ENCODE measurements at regions not wholly inside any gene's neighbourhood (a gene's known extent, or its start where the extent isn't known, plus 50 kb on each side); places are given as distances from the start of the nearest gene placed in this dataset.

DNA sequence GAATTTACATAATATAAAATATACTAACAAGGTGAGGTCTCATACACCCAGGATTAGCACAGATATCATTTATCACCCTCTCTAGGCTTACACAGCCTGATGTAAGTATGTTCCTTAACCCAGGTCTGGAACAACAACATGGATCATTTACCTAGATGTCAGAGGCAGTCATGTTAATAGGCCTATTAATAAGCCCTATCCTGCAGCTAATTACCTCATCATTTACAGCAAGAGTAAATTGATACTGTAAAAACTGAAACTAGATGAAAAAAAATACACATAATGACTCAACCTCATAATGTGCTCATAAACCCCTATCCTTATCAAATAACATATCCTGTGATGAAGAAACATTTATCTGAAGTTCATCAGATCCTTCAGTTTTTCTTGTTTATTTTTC is 334.3 kb upstream of the MANEA start:
- no peak for DNase-seq (ENCODE audit: low read depth in 2 of 2)

DNA sequence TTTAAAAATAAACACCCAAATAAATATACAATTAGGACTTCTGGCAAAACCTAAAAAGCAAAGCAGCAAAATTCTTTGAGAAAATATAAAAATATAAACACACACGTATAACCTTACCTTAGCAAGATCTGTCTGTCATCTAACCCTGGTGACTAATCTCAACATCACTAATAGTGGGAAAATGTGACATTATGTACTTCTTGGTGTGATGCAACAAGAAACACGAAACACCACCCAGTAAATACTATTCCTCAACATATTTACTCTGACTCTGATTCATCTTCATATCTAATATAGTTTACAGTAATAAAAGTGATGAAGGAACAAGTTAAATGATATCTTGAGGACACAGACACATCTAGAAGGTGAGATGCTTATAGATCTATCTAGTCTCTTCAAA is 332.6 kb upstream of the MANEA start:
- no peak for DNase-seq (ENCODE audit: low read depth in 2 of 2)

DNA sequence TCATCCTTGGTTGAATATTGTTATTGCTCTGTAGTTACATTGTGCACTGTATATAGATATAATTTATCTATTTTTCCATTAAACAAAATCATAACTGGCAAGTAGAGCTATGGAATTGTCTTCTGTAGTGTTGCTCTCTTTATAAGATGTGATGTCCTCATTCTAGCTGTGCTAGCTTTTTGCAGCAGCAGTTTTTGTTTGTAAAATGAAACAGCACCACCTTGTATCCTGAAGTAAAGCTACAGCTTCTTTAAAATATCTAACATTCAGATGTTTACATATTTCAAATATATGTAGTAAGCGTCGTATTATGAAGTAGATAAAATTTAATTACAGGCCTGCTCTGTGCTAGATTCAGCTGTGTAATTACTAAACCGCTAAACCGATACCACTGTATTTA is 328.8 kb upstream of the MANEA start:
- no peak for DNase-seq (ENCODE audit: low read depth in 2 of 2)

DNA sequence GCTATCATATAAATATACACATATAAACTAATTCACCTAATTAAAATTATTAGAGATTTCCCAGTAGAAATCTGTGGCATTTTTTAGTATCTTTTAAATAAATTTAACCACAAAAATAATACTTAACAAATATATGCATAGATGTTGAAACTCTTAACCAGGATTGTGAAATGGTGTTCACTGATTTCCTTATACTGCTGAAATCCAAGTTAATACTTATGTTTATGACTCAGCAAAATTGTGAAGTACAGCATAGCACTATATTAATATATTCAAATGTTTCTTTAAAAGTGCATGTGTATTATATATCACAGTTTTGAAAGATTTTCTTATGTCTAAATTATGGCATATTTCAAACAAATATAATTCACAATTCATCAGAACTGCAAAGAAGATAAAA is 328.2 kb upstream of the MANEA start:
- no peak for DNase-seq (ENCODE audit: low read depth in 2 of 2)

DNA sequence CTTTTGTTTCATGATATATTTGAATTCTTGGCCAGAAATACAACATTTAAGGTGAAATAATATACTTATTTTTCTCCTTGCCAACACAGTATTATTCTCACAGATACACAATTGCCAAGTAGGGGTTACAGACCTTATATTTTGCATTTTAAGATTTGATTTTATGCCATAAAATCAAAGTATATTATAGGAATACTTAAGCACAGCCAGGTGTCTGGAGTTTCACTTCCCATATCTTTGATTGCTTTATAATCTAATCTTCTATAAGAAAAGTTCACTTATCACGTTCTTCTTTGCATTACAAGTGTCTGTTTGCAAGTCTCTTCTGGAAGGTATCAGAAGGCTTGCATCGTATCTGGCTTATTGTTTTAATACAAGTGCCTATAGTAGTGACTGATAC is 327.7 kb upstream of the MANEA start:
- DNase-seq (ENCODE audit: low read depth in 2 of 2) = no peak

DNA sequence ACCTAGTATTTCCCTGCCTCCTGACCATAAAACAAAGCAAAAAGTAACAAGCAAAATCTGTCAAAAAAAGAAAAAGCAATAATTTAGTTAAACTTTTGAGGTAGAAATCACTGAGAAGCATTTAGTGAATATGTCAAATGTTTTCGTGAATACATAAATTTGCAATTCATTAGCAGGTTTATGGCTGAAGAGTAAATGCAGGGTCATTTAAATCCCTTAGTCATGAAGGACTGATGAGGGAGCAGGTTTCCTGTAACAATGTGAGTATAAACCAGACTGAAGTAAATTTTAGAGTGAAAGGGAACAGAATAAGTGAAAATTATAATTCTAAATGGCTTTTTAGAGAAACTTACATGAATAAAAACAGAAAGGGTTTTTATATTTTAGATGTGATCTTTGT is 313.5 kb upstream of the MANEA start:
- DNase-seq (ENCODE audit: low read depth in 2 of 2) = no peak

DNA sequence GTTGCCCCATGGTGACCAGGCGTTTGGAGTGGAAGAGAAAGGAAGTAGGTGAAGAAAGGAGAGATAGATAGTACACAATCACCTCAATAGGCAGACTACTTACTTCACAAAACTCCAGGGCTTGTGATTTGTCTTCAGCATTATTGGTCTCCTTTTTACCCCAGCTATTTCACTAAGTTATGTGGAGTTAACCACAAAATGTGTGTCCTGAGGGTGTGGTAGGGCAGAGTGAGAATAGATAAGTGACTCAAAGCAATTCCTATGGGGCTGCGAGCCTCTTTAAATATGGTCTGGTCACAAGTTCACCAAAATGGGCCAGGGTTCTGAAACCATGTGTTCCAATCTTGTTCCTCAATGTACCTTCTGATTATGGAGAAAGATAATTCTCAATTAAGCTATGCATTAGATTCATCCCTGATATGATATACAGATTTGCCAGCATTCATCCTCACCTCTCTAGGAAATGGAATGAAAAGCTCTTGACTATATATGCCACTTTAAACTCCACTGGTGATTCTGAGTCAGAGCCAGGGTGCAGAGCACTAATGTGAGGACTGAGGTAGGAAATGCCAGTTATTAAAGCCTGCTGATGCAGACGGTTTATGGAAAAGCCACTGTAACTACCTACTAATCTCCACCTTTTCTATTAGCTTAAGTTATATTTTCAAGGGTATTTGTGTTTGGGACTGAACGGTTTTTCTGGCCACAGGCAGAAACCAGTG is 310.6 kb upstream of the MANEA start:
- no peak for DNase-seq (ENCODE audit: low read depth in 2 of 2)

DNA sequence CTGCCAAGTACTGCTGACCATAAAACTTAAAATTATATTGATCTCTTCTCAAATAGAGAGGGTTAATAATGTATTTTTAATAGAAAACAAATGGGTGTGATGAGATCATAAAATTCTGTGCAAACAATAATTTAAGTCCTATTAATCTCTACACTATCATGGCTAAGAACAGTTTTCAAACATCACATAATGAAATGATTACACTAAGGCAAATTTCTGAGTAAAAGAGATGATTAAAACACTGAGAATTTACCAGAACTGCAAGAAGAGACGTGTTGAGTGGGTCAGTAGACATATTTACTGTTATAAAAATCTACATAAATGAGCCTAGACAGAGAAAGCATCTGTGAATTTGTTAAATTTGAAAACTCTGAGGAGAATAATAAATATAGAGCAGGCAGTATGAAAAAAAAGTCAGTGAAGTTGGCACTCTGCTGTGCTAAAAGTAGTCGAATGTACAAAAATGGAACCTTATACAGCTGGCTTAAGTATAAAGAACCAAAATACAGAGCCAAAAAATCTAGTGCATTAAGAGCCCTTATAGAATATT is 302.6 kb upstream of the MANEA start:
- no peak for DNase-seq (ENCODE audit: low read depth in 2 of 2)

DNA sequence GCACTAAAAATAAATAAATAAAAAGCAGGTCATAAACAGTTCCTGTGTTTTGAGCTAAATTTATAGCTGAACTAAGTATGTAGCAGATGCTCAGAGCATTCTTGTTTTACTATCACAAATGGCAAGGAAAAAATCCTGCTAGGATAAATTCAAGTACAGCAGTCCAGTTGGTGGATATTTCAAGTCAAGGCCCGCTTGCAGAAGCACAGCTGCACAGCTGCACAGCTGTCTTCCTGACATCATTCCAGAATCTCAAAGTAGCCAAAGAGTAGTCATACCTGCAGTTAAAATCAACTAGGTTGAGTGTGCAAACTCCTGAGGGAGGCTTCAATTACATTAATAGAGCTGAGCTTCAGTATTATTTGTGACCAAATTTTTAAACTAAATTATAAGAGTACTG is 297.7 kb upstream of the MANEA start:
- DNase-seq (ENCODE audit: low read depth in 2 of 2) = no peak

DNA sequence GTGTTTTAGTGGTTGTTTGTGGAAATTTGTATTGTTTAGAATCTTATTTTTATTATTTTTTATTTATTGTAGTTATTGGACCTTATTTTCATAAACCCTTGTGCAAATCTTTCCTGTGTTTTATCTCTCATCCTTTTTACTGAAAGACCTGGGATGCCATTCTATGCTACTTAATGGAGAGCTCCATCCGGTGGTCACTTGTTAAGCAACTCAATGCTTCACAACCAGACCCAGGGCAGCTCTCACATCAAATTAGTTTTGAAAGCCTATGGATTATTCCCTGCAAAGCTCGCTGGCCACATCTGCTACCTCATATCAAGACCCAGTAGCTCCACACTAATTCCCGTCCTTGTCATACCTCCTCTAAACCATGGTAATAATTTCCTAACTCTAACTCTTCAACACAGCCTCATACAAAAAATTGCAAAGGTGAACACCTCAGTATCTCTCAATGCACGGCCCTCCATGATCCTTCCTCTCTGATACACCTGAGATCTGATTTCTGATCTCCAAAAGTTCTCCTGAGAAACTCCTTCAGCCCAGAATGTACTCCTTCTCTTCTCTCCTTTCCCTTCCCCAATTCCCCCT is 296.6 kb upstream of the MANEA start:
- no peak for DNase-seq (ENCODE audit: low read depth in 2 of 2)

DNA sequence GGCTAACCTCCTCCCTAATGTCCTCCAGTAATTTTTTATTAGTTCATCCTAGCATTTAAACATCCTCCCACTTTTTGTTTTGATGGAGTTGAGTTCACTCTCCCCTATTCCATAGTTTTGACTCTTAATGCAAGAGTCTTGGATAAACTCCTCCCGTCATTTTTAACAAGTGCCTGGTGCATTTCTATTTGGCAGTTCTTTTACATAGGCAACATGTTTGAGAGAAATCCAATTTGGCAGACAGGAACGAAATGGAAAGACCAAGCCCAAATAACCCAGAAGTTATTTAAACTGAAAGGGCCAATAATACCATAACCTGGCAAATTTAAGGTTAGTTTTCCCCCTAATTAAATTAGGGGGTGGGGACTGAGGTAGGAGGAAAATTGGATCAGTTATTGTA is 291.5 kb upstream of the MANEA start:
- no peak for DNase-seq (ENCODE audit: low read depth in 2 of 2)

DNA sequence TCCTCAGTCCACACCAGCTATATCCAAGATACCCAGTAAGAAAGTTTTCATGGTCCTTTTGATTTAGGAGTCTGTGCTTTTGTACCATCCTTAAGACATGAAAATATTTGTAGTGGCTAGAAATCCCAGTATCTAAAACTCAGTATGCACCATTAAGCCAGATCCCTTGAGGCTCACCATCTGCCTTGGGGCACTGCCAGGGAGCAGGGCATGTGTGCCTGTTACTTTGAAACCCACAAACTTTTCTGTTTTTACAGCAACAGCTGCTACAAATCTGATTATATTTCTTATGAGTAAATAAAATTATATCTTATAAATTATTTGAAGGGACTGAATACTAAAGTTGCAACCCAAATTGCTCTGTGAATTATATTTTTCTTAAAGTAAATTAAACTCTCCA is 290.5 kb upstream of the MANEA start:
- no peak for DNase-seq (ENCODE audit: low read depth in 2 of 2)

DNA sequence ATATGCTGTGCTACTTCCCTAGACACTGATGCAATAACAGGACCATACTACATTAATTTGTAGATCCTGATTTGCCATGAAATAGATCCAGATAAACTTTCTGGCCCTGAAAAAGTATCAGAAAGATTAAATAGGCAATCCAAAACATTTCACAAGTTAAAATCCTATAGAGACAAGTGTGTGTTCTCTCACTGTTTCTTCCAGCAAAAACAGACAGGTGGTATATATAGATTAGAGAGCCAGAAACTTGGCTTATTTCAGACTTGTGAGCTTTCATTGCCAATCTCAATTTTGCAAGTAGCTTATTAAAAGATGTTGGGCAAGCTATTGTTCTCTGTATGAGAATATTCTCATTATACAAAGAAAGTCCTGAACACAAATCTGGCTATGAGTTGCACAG is 289.1 kb upstream of the MANEA start:
- DNase-seq (ENCODE audit: low read depth in 2 of 2) = no peak

DNA sequence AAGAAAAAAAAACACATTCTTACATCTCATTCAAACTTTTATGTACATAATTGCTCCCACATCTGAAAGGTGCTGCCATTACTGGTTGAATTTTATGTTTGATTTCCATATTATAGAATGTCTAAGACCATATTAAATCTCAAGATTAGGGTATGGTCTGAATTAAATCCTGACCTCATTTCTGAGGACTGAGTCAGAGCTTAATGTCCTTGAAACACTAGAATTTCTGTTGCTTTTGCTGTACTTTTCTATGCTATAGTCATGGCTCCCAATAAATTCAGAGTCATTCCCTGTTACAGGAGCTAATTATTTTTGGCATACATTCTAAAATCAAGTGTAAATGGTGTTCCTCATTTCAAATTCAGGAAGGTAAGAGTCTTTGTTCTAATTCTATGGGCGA is 285.3 kb upstream of the MANEA start:
- no peak for DNase-seq (ENCODE audit: low read depth in 2 of 2)

DNA sequence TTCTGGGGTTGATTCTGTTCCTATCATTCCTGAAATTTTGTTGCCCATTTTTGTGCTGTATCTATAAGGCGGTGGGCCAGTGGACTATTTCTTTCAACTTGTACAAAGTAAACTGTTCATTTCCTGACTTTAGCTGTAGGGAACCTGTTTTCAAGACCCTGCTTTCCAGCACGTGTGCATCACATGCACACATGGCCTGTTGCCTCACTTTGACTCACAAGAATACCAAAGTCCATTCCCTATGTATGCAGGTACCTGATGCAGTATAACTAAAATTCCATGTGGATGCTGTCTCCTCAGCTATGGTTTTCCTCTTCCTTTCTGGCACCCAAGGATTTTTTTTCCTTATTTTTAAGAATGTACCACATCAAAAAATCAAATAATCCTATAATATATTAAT is 284.1 kb upstream of the MANEA start:
- no peak for DNase-seq (ENCODE audit: low read depth in 2 of 2)

DNA sequence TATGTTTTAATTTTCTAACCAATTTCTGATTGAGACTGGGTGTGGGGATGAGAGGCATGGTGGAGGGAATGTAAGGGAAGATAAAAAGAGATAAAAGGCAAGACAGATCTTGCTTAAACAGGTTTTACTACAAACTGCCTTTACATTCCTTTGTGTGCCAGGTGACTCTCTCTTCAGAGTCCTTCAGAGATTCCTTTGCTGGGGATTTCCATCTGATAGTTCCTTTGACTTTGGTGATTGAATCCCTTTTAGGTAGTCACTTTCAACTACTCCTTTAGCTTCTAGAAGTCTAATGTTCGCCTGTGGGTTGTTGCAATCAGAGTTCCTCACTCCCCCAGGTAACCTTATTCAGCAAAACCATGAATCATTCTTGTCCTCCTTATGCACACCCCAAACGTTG is 283.3 kb upstream of the MANEA start:
- no peak for DNase-seq (ENCODE audit: low read depth in 2 of 2)

DNA sequence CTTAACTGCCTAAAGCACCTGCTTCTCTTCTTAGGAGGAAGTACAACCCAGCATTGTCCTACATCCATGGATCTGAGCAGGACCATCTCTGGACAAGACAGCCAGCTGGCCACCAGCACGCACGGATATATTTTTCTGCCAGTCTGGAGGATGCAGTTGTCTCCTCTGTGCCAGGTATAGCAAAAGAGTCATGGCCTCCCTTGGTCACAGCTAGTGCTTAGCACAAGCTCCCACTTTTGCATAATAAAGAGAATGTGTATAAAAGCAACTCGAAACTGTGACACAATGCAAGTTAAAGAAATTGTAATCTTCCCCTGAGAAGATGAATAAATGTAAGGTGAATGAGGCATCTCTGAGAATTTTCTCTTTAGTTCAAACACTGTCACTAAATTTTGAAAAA is 267.8 kb upstream of the MANEA start:
- no peak for DNase-seq (ENCODE audit: low read depth in 2 of 2)

DNA sequence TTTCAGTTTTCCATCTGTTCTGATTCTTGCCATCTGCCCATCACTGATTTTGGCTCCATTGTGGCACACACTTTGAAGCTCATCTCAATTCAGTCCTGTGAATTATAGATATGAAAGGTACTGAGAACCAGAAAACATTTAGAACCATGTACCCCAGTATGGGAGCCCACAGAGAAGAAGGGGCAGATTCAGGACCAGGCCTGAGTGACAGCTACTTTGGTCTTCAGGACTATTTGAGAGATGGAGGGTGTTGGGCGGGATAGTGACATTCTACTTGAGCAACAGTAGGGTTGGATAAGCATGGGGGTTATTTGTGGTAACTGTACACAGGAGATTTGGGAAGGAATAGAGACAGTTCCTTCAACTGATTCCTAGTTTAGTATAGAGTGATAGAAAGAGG is 259.2 kb upstream of the MANEA start:
- no peak for DNase-seq (ENCODE audit: low read depth in 2 of 2)

DNA sequence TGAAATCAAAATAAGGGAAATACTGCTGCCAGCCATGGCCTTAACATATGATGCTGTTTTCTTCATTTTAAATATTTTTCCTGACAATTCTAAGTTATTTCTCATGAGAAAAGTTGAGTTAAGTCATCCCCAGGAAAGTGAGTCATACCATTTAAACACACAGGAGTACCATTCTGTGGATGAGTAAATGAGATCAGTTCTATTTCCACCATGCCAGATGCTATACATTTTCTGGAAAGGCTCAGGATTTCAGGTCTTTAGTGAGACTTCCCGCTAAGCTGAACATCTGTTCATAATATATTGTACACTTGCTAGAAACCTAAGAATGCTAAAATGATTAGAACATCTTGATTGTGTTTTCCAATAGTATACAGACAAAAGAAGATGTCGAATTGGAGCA is 256.2 kb upstream of the MANEA start:
- DNase-seq (ENCODE audit: low read depth in 2 of 2) = no peak

DNA sequence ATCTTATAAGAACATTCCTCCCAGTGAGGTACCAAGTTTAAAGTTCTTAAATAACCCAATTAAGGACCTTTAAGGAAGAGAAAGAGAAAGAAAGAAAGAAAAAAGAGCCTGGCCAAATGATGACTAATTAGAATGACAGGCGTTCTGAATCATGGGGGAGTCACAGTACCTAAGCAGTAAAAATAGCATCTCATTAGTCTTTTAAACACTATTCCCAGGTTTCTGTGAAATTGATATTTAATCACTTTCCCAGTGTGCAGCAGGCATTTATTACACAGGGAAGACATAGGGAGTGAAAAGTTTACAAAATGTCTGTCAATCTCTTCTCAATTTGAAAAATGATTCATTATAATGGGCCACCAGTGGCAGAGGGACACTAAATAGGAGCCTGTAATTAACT is 251.4 kb upstream of the MANEA start:
- DNase-seq (ENCODE audit: low read depth in 2 of 2) = no peak

DNA sequence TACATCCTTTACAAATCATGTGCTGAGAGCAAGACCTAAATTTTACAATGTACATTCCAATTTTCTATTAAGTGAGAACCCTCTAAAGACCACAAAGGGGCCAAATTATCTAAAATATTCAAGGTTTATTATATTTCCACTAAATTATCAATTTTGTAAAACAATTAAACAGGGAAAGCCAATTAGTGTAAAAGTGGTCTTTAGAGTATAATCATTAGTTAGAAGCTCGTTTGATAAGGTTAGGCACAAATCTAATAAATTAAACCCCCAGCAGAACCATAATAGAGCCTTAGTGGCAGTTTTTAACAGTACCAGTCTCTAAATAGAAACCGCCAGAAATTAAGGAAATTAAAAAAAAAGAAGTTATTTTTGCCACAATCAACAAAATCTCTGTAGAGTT is 249.1 kb upstream of the MANEA start:
- DNase-seq (ENCODE audit: low read depth in 2 of 2) = no peak

DNA sequence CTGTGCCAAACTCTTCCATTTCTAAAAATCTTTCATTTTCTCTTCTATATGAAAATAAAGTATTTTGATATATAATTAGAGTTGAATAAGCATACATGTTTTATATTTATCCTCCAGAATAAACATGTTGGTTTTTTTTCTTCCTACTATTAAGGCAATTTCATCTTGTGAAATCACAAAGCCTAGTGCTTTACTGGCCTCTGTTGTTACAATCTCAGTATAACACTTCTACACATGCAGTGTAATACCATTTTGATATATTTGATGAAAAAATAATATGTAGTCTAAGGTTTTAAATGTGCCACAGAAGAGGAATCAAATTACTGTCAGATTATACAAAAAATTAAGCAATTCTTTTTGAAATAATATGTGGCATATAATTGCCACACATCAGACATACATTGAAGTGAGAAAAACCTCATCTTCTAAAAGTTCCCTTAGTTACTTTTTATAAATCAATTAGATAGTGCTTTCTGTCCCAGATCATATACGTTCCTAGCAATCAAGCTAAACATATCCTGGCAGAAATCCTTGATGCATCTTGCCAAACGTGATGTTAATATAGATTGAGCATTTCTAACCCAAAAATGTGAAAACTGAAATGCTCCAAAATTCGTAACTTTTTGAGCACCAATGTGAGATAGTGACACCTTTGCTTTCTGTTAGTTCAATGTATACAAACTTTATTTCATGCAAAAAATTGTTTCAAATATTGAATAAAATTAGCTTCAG is 225.1 kb upstream of the MANEA start:
- DNase-seq (ENCODE audit: low read depth in 2 of 2) = no peak

DNA sequence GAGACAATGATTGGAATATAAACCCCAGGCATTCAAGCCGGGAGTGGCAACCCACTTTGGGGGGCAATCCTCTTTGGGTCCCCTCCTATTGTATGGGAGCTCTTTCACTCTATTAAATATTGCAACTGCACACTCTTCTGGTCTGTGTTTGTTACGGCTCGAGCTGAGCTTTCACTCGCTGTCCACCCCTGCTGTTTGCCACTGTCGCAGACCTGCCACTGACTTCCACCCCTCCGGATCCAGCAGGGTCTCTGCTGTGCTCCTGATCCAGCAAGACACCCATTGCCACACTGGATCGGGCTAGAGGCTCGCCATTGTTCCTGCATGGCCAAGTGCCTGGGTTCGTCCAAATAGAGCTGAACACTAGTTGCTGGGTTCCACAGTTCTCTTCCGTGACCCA is 222.8 kb upstream of the MANEA start:
- no peak for DNase-seq (ENCODE audit: low read depth in 2 of 2)

Data from activated CD4-positive, alpha-beta T cell treated with anti-CD3 and anti-CD28 coated beads for 24 hours (primary cell).